Glomerular endothelial cell (primary cell): ENCODE measurements at regions not wholly inside any gene's neighbourhood (a gene's known extent, or its start where the extent isn't known, plus 50 kb on each side); places are given as distances from the start of the nearest gene placed in this dataset.
"Not testable (repeated sequence)": the region's sequence is repeated elsewhere in the genome, so short reads cannot be mapped to it uniquely, and the experiment has no call there.

Experiments used
- DNase-seq: peaks from one replicate; pipeline ENCODE4 v3.0.0-alpha.2; 2011; ENCODE audit warnings: low read depth, low spot score; ENCODE audit errors: extremely low read depth

GRCh38 chr4:37555322-37555721 is 130.9 kb downstream of the RELL1 start:
- no peak for DNase-seq

- DNase-seq = not testable (repeated sequence)
Measured at GRCh38 chr4:37549866-37550265, 136.3 kb downstream of the RELL1 start.

DNA sequence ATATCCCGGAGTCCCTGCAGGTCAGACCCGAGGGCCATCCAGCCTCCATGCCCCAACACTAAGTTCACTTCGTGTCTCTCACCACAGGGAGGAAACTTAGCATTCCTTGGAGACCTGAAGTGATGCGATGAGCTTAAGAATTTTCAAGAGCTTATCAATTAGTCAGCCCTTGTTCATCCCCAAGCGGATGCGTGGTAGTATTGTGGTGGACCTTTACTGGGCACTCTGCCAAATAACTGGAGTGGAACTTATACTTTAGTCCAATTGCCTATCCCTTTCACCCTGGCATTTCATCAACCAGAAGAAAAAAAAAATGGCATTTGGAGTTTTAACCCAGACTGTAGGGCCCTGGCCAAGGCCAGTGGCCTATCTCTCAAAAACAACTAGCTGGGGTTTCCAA is 137.1 kb downstream of the RELL1 start:
- DNase-seq = peak; percentile 88

DNA sequence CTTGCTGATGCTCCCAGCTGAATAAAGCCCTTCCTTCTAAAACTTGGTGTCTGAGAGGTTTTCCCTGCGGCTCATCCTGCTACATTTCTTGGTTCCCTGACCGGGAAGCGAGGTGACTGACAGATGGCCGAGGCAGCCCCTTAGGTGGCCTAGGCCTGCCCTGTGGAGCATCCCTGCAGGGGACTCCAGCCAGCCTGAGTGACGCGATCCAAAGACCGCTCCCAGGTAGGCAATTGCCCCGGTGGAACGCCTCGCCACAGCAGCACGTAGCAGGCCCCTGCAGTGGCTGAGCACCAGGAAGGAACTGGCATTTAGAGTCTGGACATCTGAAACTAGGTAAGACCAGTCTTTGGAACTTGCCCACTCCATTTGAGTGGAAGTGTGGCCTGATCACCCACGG is 139.6 kb downstream of the RELL1 start:
- DNase-seq = no peak

DNA sequence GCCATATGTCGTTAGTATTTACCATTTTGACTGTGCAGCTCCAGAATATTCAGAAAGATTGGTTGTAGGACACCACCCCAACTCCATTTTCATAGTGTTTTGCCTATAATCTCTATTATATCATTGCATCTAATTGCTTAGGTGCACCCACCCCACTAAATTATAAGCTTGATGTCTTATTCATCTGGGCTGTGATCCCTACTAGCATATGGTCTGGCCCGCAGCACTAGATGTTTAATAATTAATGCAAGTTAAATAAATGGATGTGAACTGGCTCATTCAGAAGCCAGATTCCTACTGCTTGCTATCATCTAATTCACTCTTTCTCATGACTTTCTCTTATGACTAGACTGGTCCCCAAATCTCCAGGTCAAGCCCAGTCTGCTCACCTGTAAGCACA is 143.5 kb downstream of the RELL1 start:
- DNase-seq = no peak

DNA sequence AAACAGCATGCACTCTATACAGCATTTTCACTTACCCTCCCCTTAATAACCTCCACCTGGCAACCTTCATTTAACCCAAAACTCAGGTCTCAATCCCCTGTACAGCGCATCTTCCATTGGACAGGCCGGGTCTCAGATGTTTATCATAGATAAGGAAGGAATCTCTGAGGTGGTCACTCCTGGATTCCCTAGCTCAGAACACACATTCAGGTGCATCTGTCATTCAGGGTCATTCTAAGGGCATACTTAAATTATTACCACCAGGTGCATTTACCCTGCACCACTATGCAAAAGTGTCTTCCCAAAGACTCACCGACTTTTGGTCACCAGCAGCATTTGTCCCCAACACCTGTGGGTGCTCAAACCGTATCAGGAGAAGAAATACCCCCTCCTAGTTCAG is 144.2 kb downstream of the RELL1 start:
- DNase-seq = no peak

- no peak for DNase-seq
Measured at GRCh38 chr4:37540486-37540885, 145.7 kb downstream of the RELL1 start.

- no peak for DNase-seq
Measured at GRCh38 chr4:37538931-37539330, 147.2 kb downstream of the RELL1 start.

- no peak for DNase-seq
Measured at GRCh38 chr4:37537484-37537883, 148.7 kb downstream of the RELL1 start.

DNA sequence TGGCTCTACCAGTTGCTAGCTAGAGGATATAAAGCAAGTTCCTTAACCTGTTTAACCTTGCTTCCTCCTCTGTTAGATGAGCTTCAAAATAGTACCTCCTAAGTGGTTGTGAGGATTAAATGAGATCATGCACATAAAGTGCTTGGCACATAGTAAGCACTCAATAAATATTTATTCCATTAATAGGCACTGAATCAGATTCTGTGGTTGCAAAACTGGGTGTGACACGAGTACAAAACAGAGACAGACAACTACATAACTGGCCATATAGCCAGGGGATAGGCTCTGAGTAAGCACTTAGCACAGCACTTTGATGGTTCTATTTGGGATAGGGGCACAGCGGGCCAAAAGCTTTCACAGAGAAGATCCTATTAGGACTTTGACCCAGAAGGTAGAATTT is 150.3 kb downstream of the RELL1 start:
- DNase-seq = no peak

DNA sequence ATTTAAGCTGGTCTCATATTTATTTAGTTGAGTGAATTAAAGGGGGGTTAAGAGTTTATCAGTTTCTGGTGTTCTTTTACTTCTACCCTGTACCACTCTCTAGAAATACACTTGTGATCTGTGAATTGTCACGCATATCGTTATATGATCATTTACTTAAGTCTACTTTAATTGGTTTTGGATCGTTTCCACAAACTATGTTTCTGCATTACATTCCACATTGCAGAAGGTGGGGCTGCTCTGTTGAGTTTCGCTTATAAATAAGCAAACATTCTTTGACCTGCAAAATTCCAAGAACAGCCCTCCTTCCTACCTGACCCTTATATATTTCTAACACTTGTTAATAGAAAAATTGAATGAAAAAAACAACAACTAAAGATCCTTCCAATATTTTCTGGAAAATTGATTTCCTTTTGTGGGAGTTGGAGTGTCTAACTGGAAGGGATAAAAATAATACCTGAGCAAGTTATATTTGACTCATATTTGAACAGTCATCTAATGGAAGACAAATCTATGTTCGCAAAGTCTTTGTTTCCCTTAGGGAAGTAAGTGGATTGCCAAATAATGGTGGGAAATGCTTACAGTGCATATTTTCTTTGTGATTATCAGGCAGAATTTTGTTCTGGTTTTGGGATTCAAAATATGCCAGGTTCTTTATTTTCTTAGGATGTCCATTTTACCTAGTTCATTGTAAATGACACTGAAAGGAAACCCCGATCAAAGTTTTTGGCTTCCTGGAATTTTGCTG is 152.7 kb downstream of the RELL1 start:
- no peak for DNase-seq

GRCh38 chr4:37531151-37531550 is 155.0 kb downstream of the RELL1 start:
- no peak for DNase-seq

- no peak for DNase-seq
Measured at GRCh38 chr4:37530451-37530850, 155.7 kb downstream of the RELL1 start.

- no peak for DNase-seq
Measured at GRCh38 chr4:37528166-37528885, 157.8 kb downstream of the RELL1 start.

DNA sequence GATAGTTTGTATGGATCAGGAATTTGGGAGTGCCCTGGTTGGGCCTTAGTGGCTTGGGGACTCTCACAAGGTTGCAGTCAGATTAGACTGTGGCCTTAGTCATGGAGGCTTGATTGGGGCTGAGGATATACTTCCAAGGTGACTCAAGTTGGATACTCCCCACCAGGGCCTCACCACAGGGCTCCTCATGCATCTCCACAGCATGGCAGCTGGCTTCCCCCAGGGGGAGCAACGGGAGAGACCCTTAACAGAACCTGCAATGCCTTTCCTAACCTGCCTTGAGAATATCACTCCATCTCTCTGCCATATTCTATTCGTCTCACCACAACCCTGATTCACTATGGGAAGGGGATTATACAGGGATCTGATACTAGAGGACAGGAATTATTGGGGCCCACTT is 161.9 kb downstream of the RELL1 start:
- no peak for DNase-seq

DNA sequence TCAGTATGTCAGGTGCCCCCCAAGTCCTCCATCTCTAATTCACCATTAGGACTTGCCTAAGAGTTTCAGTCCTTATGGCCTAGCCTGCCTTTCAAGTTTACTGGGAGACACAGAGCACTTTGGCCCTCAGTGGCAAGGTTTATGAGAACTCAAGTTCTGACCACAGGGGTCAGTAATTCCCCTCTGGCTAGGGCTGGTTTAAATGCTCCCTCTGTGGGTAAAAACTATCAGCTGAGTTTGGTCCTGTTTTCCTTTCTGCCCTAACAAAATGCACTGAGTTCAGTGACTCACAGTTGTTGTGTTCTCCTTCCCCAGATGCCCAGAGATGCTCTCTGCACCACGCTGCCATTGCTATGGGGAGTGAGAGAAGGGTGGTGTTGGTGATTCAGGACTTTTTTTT is 163.2 kb downstream of the RELL1 start:
- DNase-seq = no peak

GRCh38 chr4:37517326-37517725 is 168.8 kb downstream of the RELL1 start:
- no peak for DNase-seq

DNA sequence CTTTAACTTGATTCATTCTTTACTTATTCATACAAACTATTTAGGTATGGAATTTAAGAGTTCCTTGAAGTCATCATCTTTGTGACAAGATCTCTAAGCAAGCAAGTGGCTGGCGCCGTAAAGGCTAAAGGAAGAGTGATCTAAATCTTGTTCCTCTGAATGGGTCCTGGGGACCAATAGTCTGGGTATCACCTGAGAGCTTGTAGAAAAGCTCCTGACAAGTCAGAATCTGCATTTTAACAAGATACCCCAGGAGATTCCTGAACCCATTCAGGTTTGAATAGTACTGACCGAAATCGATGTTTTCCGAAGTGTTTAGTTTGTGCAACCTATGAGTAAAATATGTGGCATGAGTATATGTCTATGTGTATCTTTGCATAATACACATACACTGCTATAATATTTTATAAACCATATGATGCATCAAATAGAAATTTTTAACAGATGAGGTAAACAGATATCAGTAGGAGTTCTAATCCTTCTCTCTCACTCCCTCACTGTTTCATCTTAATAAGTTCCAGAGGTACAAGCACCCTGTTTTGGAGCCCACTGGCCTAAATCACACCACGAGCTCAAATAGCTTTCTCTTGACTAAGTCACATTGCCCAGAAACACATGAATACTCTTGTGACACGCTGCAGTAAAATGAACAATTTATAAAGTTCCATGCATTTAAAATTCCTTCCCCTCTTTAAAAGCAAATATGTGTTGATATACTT is 170.0 kb downstream of the RELL1 start:
- DNase-seq = no peak

DNA sequence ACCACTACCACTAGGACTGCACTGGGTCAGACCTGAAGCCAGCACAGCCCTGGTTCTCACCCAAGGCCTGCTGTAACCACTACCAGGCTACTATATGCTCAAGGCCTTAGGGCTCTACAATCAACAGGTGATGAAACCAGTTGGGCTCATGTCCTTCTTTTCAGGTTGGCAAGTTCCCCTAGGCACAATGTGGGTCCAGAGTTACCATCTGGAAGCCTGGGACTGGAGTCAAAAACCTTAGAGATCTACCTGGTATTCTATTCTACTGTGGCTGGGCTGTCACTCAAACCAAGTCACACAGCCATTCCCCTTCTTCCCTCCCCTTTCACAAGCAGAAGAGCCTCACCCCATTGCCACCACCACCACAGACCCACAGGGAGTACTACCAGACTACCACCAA is 175.6 kb downstream of the RELL1 start:
- no peak for DNase-seq

GRCh38 chr4:37503261-37503660 is 182.9 kb downstream of the RELL1 start:
- no peak for DNase-seq

GRCh38 chr4:37502070-37502469 is 184.1 kb downstream of the RELL1 start:
- no peak for DNase-seq
